H9 (cell line): ENCODE measurements at regions not wholly inside any gene's neighbourhood (a gene's known extent, or its start where the extent isn't known, plus 50 kb on each side); places are given as distances from the start of the nearest gene placed in this dataset.

ENCODE experiments used
- DNase-seq: peaks from one replicate; pipeline ENCODE4 v3.0.0-alpha.2; 2017
- H2AFZ ChIP-seq: one replicate; pipeline ENCODE4 v1.6.1; 2013; ENCODE audit warnings: mild to moderate bottlenecking, low read length, control low read depth, moderate library complexity
- H2AK5ac ChIP-seq: 2 replicates; pipeline ENCODE4 v1.6.1; 2013; ENCODE audit warnings: low read length, control low read depth, mixed read lengths; ENCODE audit not compliant: insufficient read length
- H2BK120ac ChIP-seq: one replicate; pipeline ENCODE4 v1.6.1; 2013; ENCODE audit warnings: low read depth, mild to moderate bottlenecking, low read length, control low read depth, inconsistent platforms; ENCODE audit not compliant: poor library complexity, severe bottlenecking
- H2BK12ac ChIP-seq: 2 replicates; pipeline ENCODE4 v1.6.1; 2013; ENCODE audit warnings: low read length, control low read depth, mixed read lengths, low read depth; ENCODE audit not compliant: insufficient read length
- H2BK15ac ChIP-seq: 2 replicates; pipeline ENCODE4 v1.6.1; 2013; ENCODE audit warnings: low read depth, low read length, control low read depth
- H2BK20ac ChIP-seq: one replicate; pipeline ENCODE4 v1.6.1; 2013; ENCODE audit warnings: low read depth, mild to moderate bottlenecking, low read length, control low read depth, inconsistent platforms; ENCODE audit not compliant: poor library complexity, severe bottlenecking
- H2BK5ac ChIP-seq: 2 replicates; pipeline ENCODE4 v1.6.1; 2013; ENCODE audit warnings: low read length, control low read depth, mixed read lengths; ENCODE audit not compliant: insufficient read length
- H3K14ac ChIP-seq: 2 replicates; pipeline ENCODE4 v1.6.1; 2013; ENCODE audit warnings: low read length, control low read depth; ENCODE audit not compliant: insufficient read depth
- H3K18ac ChIP-seq: 2 replicates; pipeline ENCODE4 v1.6.1; 2013; ENCODE audit warnings: low read depth, mild to moderate bottlenecking, mixed read lengths, low read length, control low read depth; ENCODE audit not compliant: insufficient read length
- H3K23ac ChIP-seq: 2 replicates; pipeline ENCODE4 v1.6.1; 2013; ENCODE audit warnings: low read length, control low read depth, mixed read lengths, low read depth; ENCODE audit not compliant: insufficient read length
- H3K23me2 ChIP-seq: 2 replicates; pipeline ENCODE4 v1.6.1; 2013; ENCODE audit warnings: low read depth, mild to moderate bottlenecking, mixed read lengths, low read length, control low read depth; ENCODE audit not compliant: insufficient read length, poor library complexity, severe bottlenecking
- H3K27ac ChIP-seq: 2 replicates; pipeline ENCODE4 v1.5.1; 2013; ENCODE audit warnings: low read length, control low read depth, mixed read lengths, low read depth; ENCODE audit not compliant: insufficient read length
- H3K27me3 ChIP-seq: 2 replicates; pipeline ENCODE4 v1.6.1; 2013; ENCODE audit warnings: low read length, control low read depth, inconsistent platforms; ENCODE audit not compliant: insufficient read depth
- H3K4ac ChIP-seq: 2 replicates; pipeline ENCODE4 v1.6.1; 2013; ENCODE audit warnings: low read depth, mild to moderate bottlenecking, control low read depth, inconsistent platforms, low read length, moderate library complexity
- H3K4me1 ChIP-seq: 2 replicates; pipeline ENCODE4 v1.6.1; 2013; ENCODE audit warnings: low read length, control low read depth, inconsistent platforms; ENCODE audit not compliant: insufficient read depth
- H3K4me2 ChIP-seq: 2 replicates; pipeline ENCODE4 v1.6.1; 2013; ENCODE audit warnings: low read length, control low read depth, mixed read lengths; ENCODE audit not compliant: insufficient read length, insufficient read depth
- H3K56ac ChIP-seq: 2 replicates; pipeline ENCODE4 v1.6.1; 2013; ENCODE audit warnings: low read depth, mild to moderate bottlenecking, mixed read lengths, low read length, control low read depth; ENCODE audit not compliant: insufficient read length
- H3K79me1 ChIP-seq: 2 replicates; pipeline ENCODE4 v1.6.1; 2013; ENCODE audit warnings: low read depth, mild to moderate bottlenecking, moderate library complexity, low read length, control low read depth, inconsistent platforms; ENCODE audit not compliant: insufficient read depth, poor library complexity, severe bottlenecking
- H3K79me2 ChIP-seq: 2 replicates; pipeline ENCODE4 v1.6.1; 2013; ENCODE audit warnings: low read length, control low read depth, inconsistent platforms; ENCODE audit not compliant: insufficient read depth
- H3K9ac ChIP-seq: 2 replicates; pipeline ENCODE4 v1.6.1; 2013; ENCODE audit warnings: low read length, control low read depth, mixed read lengths; ENCODE audit not compliant: insufficient read length; ENCODE audit errors: extremely low read depth
- H3K9me3 ChIP-seq: one replicate; pipeline ENCODE4 v1.6.1; 2013; ENCODE audit warnings: low read depth, low read length, inconsistent platforms; ENCODE audit not compliant: control insufficient read depth
- H3T11ph ChIP-seq: one replicate; pipeline ENCODE4 v1.6.1; 2013; ENCODE audit warnings: mild to moderate bottlenecking, low read length, control low read depth, inconsistent platforms
- H4K20me1 ChIP-seq: one replicate; pipeline ENCODE4 v1.6.1; 2013; ENCODE audit not compliant: control insufficient read depth, insufficient read length, insufficient read depth
- H4K5ac ChIP-seq: 2 replicates; pipeline ENCODE4 v1.6.1; 2013; ENCODE audit warnings: low read depth, mild to moderate bottlenecking, mixed read lengths, low read length, control low read depth; ENCODE audit not compliant: insufficient read length
- H4K8ac ChIP-seq: replicated peaks from 2 replicates; pipeline ENCODE4 v1.6.1; 2013; ENCODE audit warnings: low read length, control low read depth, mixed read lengths, low read depth; ENCODE audit not compliant: insufficient read length
- H4K91ac ChIP-seq: 2 replicates; pipeline ENCODE4 v1.6.1; 2013; ENCODE audit warnings: low read depth, mild to moderate bottlenecking, moderate library complexity, mixed read lengths, low read length, control low read depth; ENCODE audit not compliant: insufficient read length
- H3K27ac Mint-ChIP-seq, 3 experiments: 2 replicates in 2 of 3; 3 replicates in 1 of 3; pipeline ENCODE4 v1.8.0; 2020 to 2021; ENCODE audit warnings: mixed read lengths in 3 of 3, mild to moderate bottlenecking in 1 of 3, moderate library complexity in 1 of 3
- H3K27me3 Mint-ChIP-seq: 2 replicates; pipeline ENCODE4 v1.8.0; 2021; ENCODE audit warnings: low read depth, mild to moderate bottlenecking, moderate library complexity, mixed read lengths
- H3K36me3 Mint-ChIP-seq, 3 experiments: 2 replicates in 2 of 3; 3 replicates in 1 of 3; pipeline ENCODE4 v1.8.0; 2020 to 2021; ENCODE audit warnings: low read depth in 3 of 3, mixed read lengths in 3 of 3; ENCODE audit not compliant: insufficient read depth in 1 of 3
- H3K4me1 Mint-ChIP-seq, 2 experiments: 2 replicates each; pipeline ENCODE4 v1.8.0; 2020; ENCODE audit warnings: mixed read lengths in 2 of 2
- H3K4me3 Mint-ChIP-seq, 2 experiments: 2 replicates in 1 of 2; 3 replicates in 1 of 2; pipeline ENCODE4 v1.8.0; 2020 to 2021; ENCODE audit warnings: mild to moderate bottlenecking in 2 of 2, mixed read lengths in 2 of 2, moderate library complexity in 1 of 2
- H3K9me3 Mint-ChIP-seq, 2 experiments: 2 replicates in 1 of 2; 3 replicates in 1 of 2; pipeline ENCODE4 v1.8.0; 2020; ENCODE audit warnings: mild to moderate bottlenecking in 2 of 2, mixed read lengths in 2 of 2, moderate library complexity in 1 of 2
- CTCF ChIP-seq: fragments of 200-600 bp; sonication (generic); conservative IDR thresholded peaks from 3 replicates; pipeline ENCODE4 v1.8.0; 2021; ENCODE audit warnings: antibody characterized with exemption, mild to moderate bottlenecking

DNA sequence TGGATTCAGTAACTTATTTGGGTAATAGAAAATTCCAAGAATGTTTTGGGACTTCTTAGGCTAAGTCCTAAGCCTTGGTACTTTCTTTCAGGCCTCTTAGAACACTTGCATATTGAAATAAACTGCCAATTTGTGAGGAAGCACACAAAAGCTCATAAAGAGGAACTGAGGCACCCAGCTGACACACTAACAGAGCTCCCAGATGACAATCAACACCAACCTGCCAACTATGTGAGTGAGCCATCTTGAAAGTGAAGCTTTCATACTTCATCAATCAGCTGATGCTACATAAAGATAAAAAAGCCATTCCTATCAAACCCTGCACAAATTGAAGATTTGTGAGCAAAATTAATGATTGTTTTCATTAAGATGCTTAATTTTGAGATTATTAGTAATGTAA, 832.5 kb upstream of the EPHA7 start:
- no peak overlapping the region for H3K4ac ChIP-seq
- no peaks in the 10 kb centered on the region for H3K23me2 ChIP-seq
- H2BK15ac ChIP-seq = no peak overlapping the region
- H3K14ac ChIP-seq = no peak overlapping the region
- H3K79me2 ChIP-seq = no peaks in the 10 kb centered on the region
- H3K23ac ChIP-seq = no peak overlapping the region
- TF ChIP-seq CTCF = no peak
- H3T11ph ChIP-seq = no peak overlapping the region
- H3K79me1 ChIP-seq = no peaks in the 10 kb centered on the region
- no peak overlapping the region for H3K4me2 ChIP-seq
- no peak overlapping the region for H4K5ac ChIP-seq
- H3K9me3 ChIP-seq = no peaks in the 10 kb centered on the region
- Mint-ChIP-seq H3K36me3 (no peaks in the 10 kb centered on the region), H3K4me3 (no peak overlapping the region), H3K9me3 (no peaks in the 10 kb centered on the region), H3K4me1 (peaks cover 0 to 4% of the 10 kb centered on the region in 2 experiments; a peak in 2 of 4 replicates), H3K27ac (no peak overlapping the region), H3K27me3 (no peaks in the 10 kb centered on the region)
- H2BK20ac ChIP-seq = no peak overlapping the region
- no peak overlapping the region for H2BK12ac ChIP-seq
- H3K9ac ChIP-seq = no peak overlapping the region
- DNase-seq = no peak
- no peaks in the 10 kb centered on the region for H3K4me1 ChIP-seq
- no peaks in the 10 kb centered on the region for H3K27me3 ChIP-seq
- H4K20me1 ChIP-seq = no peaks in the 10 kb centered on the region
- no peak overlapping the region for H2AK5ac ChIP-seq
- no peak overlapping the region for H4K8ac ChIP-seq
- no peak overlapping the region for H2BK120ac ChIP-seq
- no peak overlapping the region for H2BK5ac ChIP-seq
- H4K91ac ChIP-seq = no peak overlapping the region
- no peak overlapping the region for H3K56ac ChIP-seq
- H3K27ac ChIP-seq = no peak overlapping the region
- H3K18ac ChIP-seq = no peak overlapping the region
- no peak overlapping the region for H2AFZ ChIP-seq
